ENCODE measurements at regions not wholly inside any gene's neighbourhood (a gene's known extent, or its start where the extent isn't known, plus 50 kb on each side); places are given as distances from the start of the nearest gene placed in this dataset.

GRCh38 chr7:131898418-131898817 lies 342.0 kb upstream of the PODXL start:
- Mint-ChIP-seq H3K27me3 (ENCODE audit: unreplicated experiment) (peaks cover 2% of the 10 kb centered on the region), H3K36me3 (ENCODE audit: unreplicated experiment) (no peaks in the 10 kb centered on the region), H3K4me3 (ENCODE audit: unreplicated experiment) (no peak overlapping the region), H3K9me3 (ENCODE audit: unreplicated experiment) (peaks cover 4% of the 10 kb centered on the region), H3K27ac (ENCODE audit: unreplicated experiment) (no peak overlapping the region), H3K4me1 (ENCODE audit: low read depth, unreplicated experiment) (peaks cover 16% of the 10 kb centered on the region)
- TF ChIP-seq CTCF (IDR thresholded peaks at IDR 0.05; ENCODE audit: partially characterized antibody, unreplicated experiment): no peak
- DNase-seq: no peak

GRCh38 chr7:131897790-131898165 lies 341.4 kb upstream of the PODXL start:
- no peak for DNase-seq
- Mint-ChIP-seq H3K4me3 (ENCODE audit: unreplicated experiment) (no peak overlapping the region), H3K27me3 (ENCODE audit: unreplicated experiment) (peaks cover 2% of the 10 kb centered on the region), H3K36me3 (ENCODE audit: unreplicated experiment) (no peaks in the 10 kb centered on the region), H3K9me3 (ENCODE audit: unreplicated experiment) (peaks cover 4% of the 10 kb centered on the region), H3K4me1 (ENCODE audit: low read depth, unreplicated experiment) (peaks cover 16% of the 10 kb centered on the region), H3K27ac (ENCODE audit: unreplicated experiment) (no peak overlapping the region)
- TF ChIP-seq CTCF (IDR thresholded peaks at IDR 0.05; ENCODE audit: partially characterized antibody, unreplicated experiment): no peak

- Mint-ChIP-seq H3K4me3 (ENCODE audit: unreplicated experiment) (no peak overlapping the region), H3K36me3 (ENCODE audit: unreplicated experiment) (no peaks in the 10 kb centered on the region), H3K27me3 (ENCODE audit: unreplicated experiment) (peaks cover under 1% of the 10 kb centered on the region), H3K27ac (ENCODE audit: unreplicated experiment) (no peak overlapping the region), H3K9me3 (ENCODE audit: unreplicated experiment) (peaks cover 4% of the 10 kb centered on the region), H3K4me1 (ENCODE audit: low read depth, unreplicated experiment) (peaks cover 16% of the 10 kb centered on the region)
- no peak for TF ChIP-seq CTCF (IDR thresholded peaks at IDR 0.05; ENCODE audit: partially characterized antibody, unreplicated experiment)
- no peak for DNase-seq
These were observed 340.8 kb upstream of the PODXL start for GRCh38 chr7:131897016-131897789.

GRCh38 chr7:131896165-131896863 lies 339.9 kb upstream of the PODXL start:
- Mint-ChIP-seq H3K9me3 (ENCODE audit: unreplicated experiment) (peaks cover 4% of the 10 kb centered on the region), H3K27ac (ENCODE audit: unreplicated experiment) (no peak overlapping the region), H3K4me1 (ENCODE audit: low read depth, unreplicated experiment) (peaks cover 16% of the 10 kb centered on the region), H3K27me3 (ENCODE audit: unreplicated experiment) (no peaks in the 10 kb centered on the region), H3K4me3 (ENCODE audit: unreplicated experiment) (no peak overlapping the region), H3K36me3 (ENCODE audit: unreplicated experiment) (no peaks in the 10 kb centered on the region)
- no peak for DNase-seq
- TF ChIP-seq CTCF (IDR thresholded peaks at IDR 0.05; ENCODE audit: partially characterized antibody, unreplicated experiment): no peak
